Chondrocyte (in vitro differentiated cells): ENCODE measurements at regions not wholly inside any gene's neighbourhood (a gene's known extent, or its start where the extent isn't known, plus 50 kb on each side); places are given as distances from the start of the nearest gene placed in this dataset.

Experiments used
- DNase-seq: peaks from one replicate; pipeline ENCODE4 v3.0.0; 2021; ENCODE audit warnings: mixed read lengths, low spot score
- H3K27ac Mint-ChIP-seq: one replicate; pipeline ENCODE4 v1.8.0; 2021; ENCODE audit warnings: mild to moderate bottlenecking, moderate library complexity, mixed read lengths; ENCODE audit not compliant: unreplicated experiment
- H3K27me3 Mint-ChIP-seq: 2 replicates; pipeline ENCODE4 v1.8.0; 2021; ENCODE audit warnings: low read depth, mixed read lengths
- H3K36me3 Mint-ChIP-seq: 2 replicates; pipeline ENCODE4 v1.8.0; 2021; ENCODE audit warnings: low read depth, mixed read lengths
- H3K4me1 Mint-ChIP-seq: 2 replicates; pipeline ENCODE4 v1.8.0; 2021; ENCODE audit warnings: low read depth, mild to moderate bottlenecking, mixed read lengths
- H3K4me3 Mint-ChIP-seq: one replicate; pipeline ENCODE4 v1.8.0; 2021; ENCODE audit warnings: mild to moderate bottlenecking, moderate library complexity, mixed read lengths; ENCODE audit not compliant: unreplicated experiment
- H3K9me3 Mint-ChIP-seq: 2 replicates; pipeline ENCODE4 v1.8.0; 2021; ENCODE audit warnings: low read depth, mixed read lengths
- CTCF ChIP-seq: fragments of 200-600 bp; sonication (generic); IDR thresholded peaks from 2 replicates; pipeline ENCODE4 v1.5.0; 2021; ENCODE audit warnings: antibody characterized with exemption, mild to moderate bottlenecking, moderate library complexity

- DNase-seq: no peak
- Mint-ChIP-seq H3K4me3 (no peak overlapping the region), H3K36me3 (no peaks in the 10 kb centered on the region), H3K4me1 (no peaks in the 10 kb centered on the region), H3K27ac (no peak overlapping the region), H3K27me3 (peaks cover 36% of the 10 kb centered on the region), H3K9me3 (no peaks in the 10 kb centered on the region)
- no peak for TF ChIP-seq CTCF
These were observed 345.4 kb upstream of the NR5A2 start for GRCh38 chr1:199682081-199682480.

- Mint-ChIP-seq H3K9me3 (no peaks in the 10 kb centered on the region), H3K27me3 (peaks cover 36% of the 10 kb centered on the region), H3K4me3 (no peak overlapping the region), H3K4me1 (no peaks in the 10 kb centered on the region), H3K27ac (no peak overlapping the region), H3K36me3 (no peaks in the 10 kb centered on the region)
- DNase-seq: no peak
- peak; percentile 94 for TF ChIP-seq CTCF
These were observed 342.7 kb upstream of the NR5A2 start for GRCh38 chr1:199684686-199685273.

- Mint-ChIP-seq H3K4me3 (no peak overlapping the region), H3K4me1 (no peaks in the 10 kb centered on the region), H3K36me3 (no peaks in the 10 kb centered on the region), H3K27ac (no peak overlapping the region), H3K27me3 (peaks cover 36% of the 10 kb centered on the region), H3K9me3 (no peaks in the 10 kb centered on the region)
- no peak for TF ChIP-seq CTCF
- no peak for DNase-seq
These were observed 342.1 kb upstream of the NR5A2 start for GRCh38 chr1:199685369-199685768.

- TF ChIP-seq CTCF: no peak
These were observed 340.2 kb upstream of the NR5A2 start for GRCh38 chr1:199687321-199687720.

GRCh38 chr1:199688133-199688676 is 339.3 kb upstream of the NR5A2 start:
- no peaks in the 10 kb centered on the region for H3K9me3 Mint-ChIP-seq
- H3K36me3 Mint-ChIP-seq: no peaks in the 10 kb centered on the region
- peaks cover 7% of the 10 kb centered on the region for H3K4me1 Mint-ChIP-seq
- TF ChIP-seq CTCF: no peak
- no peak overlapping the region for H3K4me3 Mint-ChIP-seq
- no peak overlapping the region for H3K27ac Mint-ChIP-seq
- no peak for DNase-seq
- peaks cover 20% of the 10 kb centered on the region for H3K27me3 Mint-ChIP-seq

More at GRCh38 chr1:199687321-199687720, 340.2 kb upstream of the NR5A2 start:
- no peak for DNase-seq
- Mint-ChIP-seq H3K27ac (no peak overlapping the region), H3K27me3 (peaks cover 24% of the 10 kb centered on the region), H3K9me3 (no peaks in the 10 kb centered on the region), H3K4me3 (no peak overlapping the region), H3K4me1 (peaks cover 7% of the 10 kb centered on the region), H3K36me3 (no peaks in the 10 kb centered on the region)
